ENCODE measurements at regions not wholly inside any gene's neighbourhood (a gene's known extent, or its start where the extent isn't known, plus 50 kb on each side); places are given as distances from the start of the nearest gene placed in this dataset.

- TF ChIP-seq CTCF (IDR thresholded peaks at IDR 0.05), result no peak
- TF ChIP-seq EP300 (IDR thresholded peaks at IDR 0.05), result no peak
- TF ChIP-seq POLR2A (IDR thresholded peaks at IDR 0.05), result no peak
These were observed 683.6 kb downstream of the BCKDHB start for GRCh38 chr6:80789912-80790570.

All from stomach (tissue), 4 donors.